CD4-positive, alpha-beta T cell (primary cell): ENCODE measurements at regions not wholly inside any gene's neighbourhood (a gene's known extent, or its start where the extent isn't known, plus 50 kb on each side); places are given as distances from the start of the nearest gene placed in this dataset.

Experiments used
- ATAC-seq: fragments of 200-7000 bp; cut with Tn5 transposase; one replicate; pipeline ENCODE4 v1.10.0; 2022; ENCODE audit warnings: mild to moderate bottlenecking; ENCODE audit not compliant: poor library complexity
- CTCF ChIA-PET: fragments of 350-600 bp; sonication (Branson Sonifier 250); formaldehyde crosslinking; loops from one replicate; lab custom pipeline; 2021; ENCODE audit warnings: antibody characterized with exemption, inconsistent platforms; lab: Charles Lee
- POLR2A ChIA-PET: fragments of 350-600 bp; sonication (Branson Sonifier 250); formaldehyde crosslinking; loops from one replicate; lab custom pipeline; 2021; ENCODE audit warnings: antibody characterized with exemption, inconsistent platforms; lab: Charles Lee
- DNase-seq, 14 experiments: peaks; one replicate each; pipeline ENCODE4 v3.0.0-alpha.2; 2013 to 2020; ENCODE audit warnings: mixed read lengths in 2 of 14
- H3K27ac ChIP-seq, 2 donors: one replicate each; pipeline versions ENCODE4 v1.5.1 to v1.7.0; 2013; ENCODE audit warnings: low read length in 2 of 2, low read depth in 1 of 2, mild to moderate bottlenecking in 1 of 2
- H3K27me3 ChIP-seq, 2 experiments: 1 replicate in 1 of 2; 2 replicates in 1 of 2; pipeline versions ENCODE4 v1.6.1 to v1.7.0; 2013; ENCODE audit warnings: low read length in 2 of 2, control low read depth in 1 of 2, mild to moderate bottlenecking in 1 of 2, moderate library complexity in 1 of 2; ENCODE audit not compliant: insufficient read depth in 2 of 2, control insufficient read depth in 1 of 2
- H3K36me3 ChIP-seq: one replicate; pipeline ENCODE4 v1.6.1; 2013; ENCODE audit warnings: low read length, control low read depth; ENCODE audit not compliant: insufficient read depth
- H3K4me1 ChIP-seq: one replicate; pipeline ENCODE4 v1.6.1; 2013; ENCODE audit warnings: low read length, control low read depth; ENCODE audit not compliant: insufficient read depth
- H3K4me3 ChIP-seq: one replicate; pipeline ENCODE4 v1.5.1; 2013; ENCODE audit warnings: mild to moderate bottlenecking, low read length, moderate library complexity
- H3K9me3 ChIP-seq, 2 experiments: 1 replicate in 1 of 2; 2 replicates in 1 of 2; pipeline versions ENCODE4 v1.6.1 to v1.7.0; 2013; ENCODE audit warnings: low read length in 2 of 2, mild to moderate bottlenecking in 2 of 2, control low read depth in 1 of 2, moderate library complexity in 1 of 2; ENCODE audit not compliant: control insufficient read depth in 1 of 2, insufficient read depth in 1 of 2
- H3K27ac Mint-ChIP-seq: one replicate; pipeline ENCODE4 v1.8.0; 2020; ENCODE audit warnings: mixed read lengths
- H3K27me3 Mint-ChIP-seq: one replicate; pipeline ENCODE4 v1.8.0; 2021; ENCODE audit warnings: mixed read lengths
- H3K36me3 Mint-ChIP-seq: one replicate; pipeline ENCODE4 v1.8.0; 2021; ENCODE audit warnings: low read depth, mixed read lengths
- H3K4me1 Mint-ChIP-seq: one replicate; pipeline ENCODE4 v1.8.0; 2021; ENCODE audit warnings: low read depth, mixed read lengths
- H3K4me3 Mint-ChIP-seq: one replicate; pipeline ENCODE4 v1.8.0; 2020; ENCODE audit warnings: mild to moderate bottlenecking, mixed read lengths
- H3K9me3 Mint-ChIP-seq: one replicate; pipeline ENCODE4 v1.8.0; 2020; ENCODE audit warnings: mixed read lengths
- CTCF ChIP-seq: fragments of 200-600 bp; IDR thresholded peaks from one replicate; pipeline ENCODE4 v1.8.0; 2022; ENCODE audit warnings: antibody characterized with exemption, mild to moderate bottlenecking
- intact Hi-C, 2 experiments: fragments of 100-400 bp; cut with DNase I in 1 of 2; cut with micrococcal nuclease in 1 of 2; formaldehyde crosslinking; loops; one replicate each; pipeline versions ENCODE4 v1.15.1 to v1.9.0; 2023 to 2025; cut with DNase I, micrococcal nuclease

GRCh38 chr5:103842936-103843335 lies 280.3 kb upstream of the NUDT12 start:
- H3K36me3 Mint-ChIP-seq = no peaks in the 10 kb centered on the region
- H3K27ac Mint-ChIP-seq = no peak overlapping the region
- no peaks in the 10 kb centered on the region for H3K36me3 ChIP-seq
- no peak for ATAC-seq
- no peak overlapping the region for H3K27ac ChIP-seq
- H3K27me3 Mint-ChIP-seq = no peaks in the 10 kb centered on the region
- H3K9me3 ChIP-seq = no peaks in the 10 kb centered on the region
- no peak for DNase-seq
- H3K4me3 ChIP-seq = no peak overlapping the region
- intact Hi-C loops = no loop called here
- no peak overlapping the region for H3K4me3 Mint-ChIP-seq
- H3K4me1 ChIP-seq = no peaks in the 10 kb centered on the region
- CTCF ChIA-PET = no interaction called here
- no peaks in the 10 kb centered on the region for H3K27me3 ChIP-seq
- TF ChIP-seq CTCF = no peak
- POLR2A ChIA-PET = no interaction called here
- H3K9me3 Mint-ChIP-seq = peaks cover 3% of the 10 kb centered on the region
- H3K4me1 Mint-ChIP-seq = no peaks in the 10 kb centered on the region

GRCh38 chr5:103840600-103840999 lies 278.0 kb upstream of the NUDT12 start:
- H3K27me3 Mint-ChIP-seq = no peaks in the 10 kb centered on the region
- DNase-seq (no peak), ATAC-seq (no peak)
- Histone ChIP-seq H3K4me1 (no peaks in the 10 kb centered on the region), H3K27ac (no peak overlapping the region), H3K4me3 (no peak overlapping the region), H3K36me3 (no peaks in the 10 kb centered on the region), H3K27me3 (no peaks in the 10 kb centered on the region), H3K9me3 (no peaks in the 10 kb centered on the region)
- no peak overlapping the region for H3K27ac Mint-ChIP-seq
- peaks cover 3% of the 10 kb centered on the region for H3K9me3 Mint-ChIP-seq
- no peaks in the 10 kb centered on the region for H3K4me1 Mint-ChIP-seq
- POLR2A ChIA-PET = no interaction called here
- no peak for TF ChIP-seq CTCF
- H3K36me3 Mint-ChIP-seq = no peaks in the 10 kb centered on the region
- intact Hi-C loops = no loop called here
- CTCF ChIA-PET = no interaction called here
- H3K4me3 Mint-ChIP-seq = no peak overlapping the region

GRCh38 chr5:103834216-103834615 lies 271.6 kb upstream of the NUDT12 start:
- ATAC-seq = no peak
- H3K4me3 ChIP-seq = no peak overlapping the region
- no peak overlapping the region for H3K4me3 Mint-ChIP-seq
- peaks cover 0 to 8% of the 10 kb centered on the region in 2 experiments for H3K9me3 ChIP-seq
- H3K36me3 Mint-ChIP-seq = no peaks in the 10 kb centered on the region
- no peak for DNase-seq
- ChIA-PET POLR2A (no interaction called here), CTCF (no interaction called here)
- no peaks in the 10 kb centered on the region for H3K36me3 ChIP-seq
- H3K9me3 Mint-ChIP-seq = peaks cover 3% of the 10 kb centered on the region
- H3K4me1 Mint-ChIP-seq = no peaks in the 10 kb centered on the region
- no peak overlapping the region for H3K27ac ChIP-seq
- H3K27ac Mint-ChIP-seq = no peak overlapping the region
- H3K4me1 ChIP-seq = no peaks in the 10 kb centered on the region
- intact Hi-C loops = no loop called here
- no peaks in the 10 kb centered on the region for H3K27me3 ChIP-seq
- H3K27me3 Mint-ChIP-seq = no peaks in the 10 kb centered on the region
- no peak for TF ChIP-seq CTCF
